Thyroid gland (tissue), 4 donors: ENCODE measurements at regions not wholly inside any gene's neighbourhood (a gene's known extent, or its start where the extent isn't known, plus 50 kb on each side); places are given as distances from the start of the nearest gene placed in this dataset.

ENCODE experiments used
- POLR2A ChIP-seq, 2 donors: fragments of 450-650 bp; IDR thresholded peaks; one replicate each; pipeline ENCODE4 v1.6.1; 2017; ENCODE audit warnings: antibody characterized with exemption in 2 of 2, mild to moderate bottlenecking in 2 of 2, moderate library complexity in 1 of 2
- TF ChIP-seq, protein P1 (sequence below), 6 experiments: fragments of 200-600 bp in 3 of 6; fragments of 450-650 bp in 3 of 6; sonication (generic) in 3 of 6; IDR thresholded peaks; one replicate each; pipeline ENCODE4 v1.5.1; 2016 to 2019; ENCODE audit warnings: antibody characterized with exemption in 6 of 6, mild to moderate bottlenecking in 2 of 6, inconsistent platforms in 1 of 6, moderate library complexity in 1 of 6

DNA sequence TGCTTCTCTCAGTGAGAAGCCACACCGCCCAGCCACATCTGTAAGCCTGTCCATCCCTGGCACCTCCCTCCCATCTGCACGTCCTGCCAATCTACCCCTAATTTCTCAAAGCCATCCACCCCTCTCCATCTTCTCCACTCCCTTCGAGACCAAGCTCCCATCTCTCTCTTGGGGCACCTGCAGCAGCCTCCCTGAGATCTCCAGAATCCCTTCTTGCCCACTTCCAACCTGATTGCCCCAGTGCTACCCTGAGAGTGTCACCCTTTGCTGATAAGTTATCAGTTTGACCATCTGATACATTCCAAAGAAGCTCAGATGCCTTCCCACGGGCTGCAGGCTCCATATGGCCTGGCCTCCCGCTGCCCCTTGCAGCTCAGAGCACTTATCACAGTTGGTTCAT lies 496.1 kb downstream of the SHQ1 start:
- TF ChIP-seq, protein P1, sequence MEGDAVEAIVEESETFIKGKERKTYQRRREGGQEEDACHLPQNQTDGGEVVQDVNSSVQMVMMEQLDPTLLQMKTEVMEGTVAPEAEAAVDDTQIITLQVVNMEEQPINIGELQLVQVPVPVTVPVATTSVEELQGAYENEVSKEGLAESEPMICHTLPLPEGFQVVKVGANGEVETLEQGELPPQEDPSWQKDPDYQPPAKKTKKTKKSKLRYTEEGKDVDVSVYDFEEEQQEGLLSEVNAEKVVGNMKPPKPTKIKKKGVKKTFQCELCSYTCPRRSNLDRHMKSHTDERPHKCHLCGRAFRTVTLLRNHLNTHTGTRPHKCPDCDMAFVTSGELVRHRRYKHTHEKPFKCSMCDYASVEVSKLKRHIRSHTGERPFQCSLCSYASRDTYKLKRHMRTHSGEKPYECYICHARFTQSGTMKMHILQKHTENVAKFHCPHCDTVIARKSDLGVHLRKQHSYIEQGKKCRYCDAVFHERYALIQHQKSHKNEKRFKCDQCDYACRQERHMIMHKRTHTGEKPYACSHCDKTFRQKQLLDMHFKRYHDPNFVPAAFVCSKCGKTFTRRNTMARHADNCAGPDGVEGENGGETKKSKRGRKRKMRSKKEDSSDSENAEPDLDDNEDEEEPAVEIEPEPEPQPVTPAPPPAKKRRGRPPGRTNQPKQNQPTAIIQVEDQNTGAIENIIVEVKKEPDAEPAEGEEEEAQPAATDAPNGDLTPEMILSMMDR (IDR thresholded peaks at IDR 0.05) = no peak
- no peak for TF ChIP-seq POLR2A (IDR thresholded peaks at IDR 0.05)
